ENCODE measurements at regions not wholly inside any gene's neighbourhood (a gene's known extent, or its start where the extent isn't known, plus 50 kb on each side); places are given as distances from the start of the nearest gene placed in this dataset.

- no peaks in the 10 kb centered on the region for H3K79me2 ChIP-seq (ENCODE audit: low read length)
- no TSS peak for BruUV-seq (replicated peaks)
Measured at GRCh38 chr10:83050815-83051214, 1088.5 kb upstream of the GHITM start.

GRCh38 chr10:83062871-83063270 lies 1076.4 kb upstream of the GHITM start:
- Histone ChIP-seq H3F3A (ENCODE audit: low read length, unreplicated experiment) (no peaks in the 10 kb centered on the region), H3K36me3 (ENCODE audit: low read depth, low read length) (no peaks in the 10 kb centered on the region), H3K4me1 (ENCODE audit: insufficient read depth, low read length) (no peaks in the 10 kb centered on the region), H3K9me2 (replicated peaks; ENCODE audit: low read length) (no peaks in the 10 kb centered on the region), H3K4me2 (ENCODE audit: low read length) (no peak overlapping the region), H3K27ac (ENCODE audit: low read length) (no peak overlapping the region), H3K79me2 (ENCODE audit: low read length) (no peaks in the 10 kb centered on the region), H3K9me3 (ENCODE audit: low read length) (no peaks in the 10 kb centered on the region), H4K20me1 (ENCODE audit: low read length) (no peaks in the 10 kb centered on the region), H2AFZ (ENCODE audit: low read length) (no peak overlapping the region), H3K9ac (ENCODE audit: low read length) (no peak overlapping the region), H3K4me3 (ENCODE audit: low read length) (no peak overlapping the region), H3K27me3 (ENCODE audit: low read length) (no peaks in the 10 kb centered on the region)
- CTCF ChIA-PET: no interaction called here
- intact Hi-C loops (cut with micrococcal nuclease): no loop called here
- no TSS peak for BruUV-seq (replicated peaks)
- DNase-seq (no peak), ATAC-seq (no peak)
- TF ChIP-seq EZH2 (IDR thresholded peaks at IDR 0.05; ENCODE audit: low read length, unreplicated experiment) (no peak), CTCF (conservative IDR thresholded peaks at IDR 0.05; ENCODE audit: low read depth, low read length) (no peak), EZH2phosphoT487 (IDR thresholded peaks at IDR 0.05; ENCODE audit: borderline replicate concordance, low read length) (no peak)
- POLR2A ChIA-PET (ENCODE audit: unreplicated experiment): no interaction called here

More at GRCh38 chr10:83050815-83051214, 1088.5 kb upstream of the GHITM start:
- Histone ChIP-seq H3K27me3 (ENCODE audit: low read length) (no peaks in the 10 kb centered on the region), H3F3A (ENCODE audit: low read length, unreplicated experiment) (no peaks in the 10 kb centered on the region), H3K4me3 (ENCODE audit: low read length) (no peak overlapping the region), H4K20me1 (ENCODE audit: low read length) (no peaks in the 10 kb centered on the region), H3K4me1 (ENCODE audit: insufficient read depth, low read length) (no peaks in the 10 kb centered on the region), H3K9me3 (ENCODE audit: low read length) (no peaks in the 10 kb centered on the region), H3K36me3 (ENCODE audit: low read depth, low read length) (no peaks in the 10 kb centered on the region), H3K9me2 (replicated peaks; ENCODE audit: low read length) (no peaks in the 10 kb centered on the region), H3K4me2 (ENCODE audit: low read length) (no peak overlapping the region), H3K9ac (ENCODE audit: low read length) (no peak overlapping the region), H3K27ac (ENCODE audit: low read length) (no peak overlapping the region), H2AFZ (ENCODE audit: low read length) (no peak overlapping the region)
- DNase-seq (no peak), ATAC-seq (no peak)
- intact Hi-C loops (cut with micrococcal nuclease): no loop called here
- ChIA-PET POLR2A (ENCODE audit: unreplicated experiment) (no interaction called here), CTCF (no interaction called here)
- TF ChIP-seq EZH2 (IDR thresholded peaks at IDR 0.05; ENCODE audit: low read length, unreplicated experiment): no peak
- no peak for TF ChIP-seq CTCF (conservative IDR thresholded peaks at IDR 0.05; ENCODE audit: low read depth, low read length)
- no peak for TF ChIP-seq EZH2phosphoT487 (IDR thresholded peaks at IDR 0.05; ENCODE audit: borderline replicate concordance, low read length)

- Histone ChIP-seq H3K27ac (ENCODE audit: low read length) (no peak overlapping the region), H3K36me3 (ENCODE audit: low read depth, low read length) (no peaks in the 10 kb centered on the region), H3K4me1 (ENCODE audit: insufficient read depth, low read length) (no peaks in the 10 kb centered on the region), H3K9me2 (replicated peaks; ENCODE audit: low read length) (no peaks in the 10 kb centered on the region), H4K20me1 (ENCODE audit: low read length) (no peaks in the 10 kb centered on the region), H3K79me2 (ENCODE audit: low read length) (no peaks in the 10 kb centered on the region), H3F3A (ENCODE audit: low read length, unreplicated experiment) (no peaks in the 10 kb centered on the region), H3K9me3 (ENCODE audit: low read length) (no peaks in the 10 kb centered on the region), H3K27me3 (ENCODE audit: low read length) (no peaks in the 10 kb centered on the region), H3K4me2 (ENCODE audit: low read length) (no peak overlapping the region), H2AFZ (ENCODE audit: low read length) (no peak overlapping the region), H3K4me3 (ENCODE audit: low read length) (no peak overlapping the region), H3K9ac (ENCODE audit: low read length) (no peak overlapping the region)
- TF ChIP-seq EZH2phosphoT487 (IDR thresholded peaks at IDR 0.05; ENCODE audit: borderline replicate concordance, low read length) (no peak), CTCF (conservative IDR thresholded peaks at IDR 0.05; ENCODE audit: low read depth, low read length) (no peak), EZH2 (IDR thresholded peaks at IDR 0.05; ENCODE audit: low read length, unreplicated experiment) (no peak)
- CTCF ChIA-PET: no interaction called here
- DNase-seq (no peak), ATAC-seq (no peak)
- BruUV-seq (replicated peaks): no TSS peak
- intact Hi-C loops (cut with micrococcal nuclease): no loop called here
- POLR2A ChIA-PET (ENCODE audit: unreplicated experiment): no interaction called here
Measured at GRCh38 chr10:83073472-83073871, 1065.8 kb upstream of the GHITM start.

Measured in PC-3 (cell line).